ENCODE measurements at regions not wholly inside any gene's neighbourhood (a gene's known extent, or its start where the extent isn't known, plus 50 kb on each side); places are given as distances from the start of the nearest gene placed in this dataset.

DNA sequence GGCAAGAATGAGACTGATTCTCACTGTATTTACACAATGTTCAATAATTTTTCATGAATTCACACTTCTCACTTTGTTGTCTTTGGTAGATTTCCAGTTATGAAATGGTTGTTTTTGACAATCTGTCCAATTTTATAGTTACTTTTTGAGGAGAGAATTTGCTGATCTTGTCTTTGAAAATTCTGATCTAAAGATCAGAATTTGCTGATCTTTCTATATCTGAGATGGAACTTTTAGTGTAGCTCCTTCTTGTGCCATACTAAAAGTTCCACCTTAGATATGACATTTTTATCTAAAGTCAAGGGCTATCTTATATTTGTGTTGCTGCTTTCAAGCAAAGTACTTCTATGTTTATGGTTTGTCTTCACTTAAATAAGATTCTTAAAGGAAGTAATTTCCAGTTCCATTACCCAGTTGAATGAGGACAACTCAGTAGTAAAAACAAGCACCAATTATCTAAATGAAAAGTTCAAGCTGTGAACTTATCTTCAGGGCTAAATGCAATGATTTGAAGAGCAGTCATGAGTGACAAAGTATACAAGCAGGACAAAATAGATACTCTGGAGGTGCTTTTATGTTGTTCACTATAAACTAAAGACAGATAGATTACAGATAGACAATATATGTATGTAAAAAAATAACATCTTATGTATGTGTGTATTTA is 76.4 kb upstream of the FOXG1 start:
- no peak overlapping the region for H2AFZ ChIP-seq (ENCODE audit: low read length)
- H3K4me1 ChIP-seq (ENCODE audit: insufficient read depth, low read length) = no peaks in the 10 kb centered on the region
- no peaks in the 10 kb centered on the region for H3K9me3 ChIP-seq (ENCODE audit: low read depth, low read length)
- no peak overlapping the region for H3K4me3 ChIP-seq (ENCODE audit: insufficient read depth, low read length)
- no peaks in the 10 kb centered on the region for H3K36me3 ChIP-seq (ENCODE audit: insufficient read depth, low read length)
- no peak overlapping the region for H3K27ac ChIP-seq (ENCODE audit: low read depth, low read length)
- no peak for DNase-seq (ENCODE audit: insufficient read length, low spot score, missing footprints)
- H3K79me2 ChIP-seq (ENCODE audit: insufficient read depth, low read length) = no peaks in the 10 kb centered on the region
- no peaks in the 10 kb centered on the region for H3K27me3 ChIP-seq (ENCODE audit: insufficient read depth, low read length)
- TF ChIP-seq, protein P1, sequence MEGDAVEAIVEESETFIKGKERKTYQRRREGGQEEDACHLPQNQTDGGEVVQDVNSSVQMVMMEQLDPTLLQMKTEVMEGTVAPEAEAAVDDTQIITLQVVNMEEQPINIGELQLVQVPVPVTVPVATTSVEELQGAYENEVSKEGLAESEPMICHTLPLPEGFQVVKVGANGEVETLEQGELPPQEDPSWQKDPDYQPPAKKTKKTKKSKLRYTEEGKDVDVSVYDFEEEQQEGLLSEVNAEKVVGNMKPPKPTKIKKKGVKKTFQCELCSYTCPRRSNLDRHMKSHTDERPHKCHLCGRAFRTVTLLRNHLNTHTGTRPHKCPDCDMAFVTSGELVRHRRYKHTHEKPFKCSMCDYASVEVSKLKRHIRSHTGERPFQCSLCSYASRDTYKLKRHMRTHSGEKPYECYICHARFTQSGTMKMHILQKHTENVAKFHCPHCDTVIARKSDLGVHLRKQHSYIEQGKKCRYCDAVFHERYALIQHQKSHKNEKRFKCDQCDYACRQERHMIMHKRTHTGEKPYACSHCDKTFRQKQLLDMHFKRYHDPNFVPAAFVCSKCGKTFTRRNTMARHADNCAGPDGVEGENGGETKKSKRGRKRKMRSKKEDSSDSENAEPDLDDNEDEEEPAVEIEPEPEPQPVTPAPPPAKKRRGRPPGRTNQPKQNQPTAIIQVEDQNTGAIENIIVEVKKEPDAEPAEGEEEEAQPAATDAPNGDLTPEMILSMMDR (IDR thresholded peaks at IDR 0.05; ENCODE audit: extremely low read depth, low read depth, low read length) = no peak
- H4K20me1 ChIP-seq (ENCODE audit: insufficient read depth, low read length) = no peaks in the 10 kb centered on the region
- no peak overlapping the region for H3K4me2 ChIP-seq (ENCODE audit: insufficient read depth, low read length)

DNA sequence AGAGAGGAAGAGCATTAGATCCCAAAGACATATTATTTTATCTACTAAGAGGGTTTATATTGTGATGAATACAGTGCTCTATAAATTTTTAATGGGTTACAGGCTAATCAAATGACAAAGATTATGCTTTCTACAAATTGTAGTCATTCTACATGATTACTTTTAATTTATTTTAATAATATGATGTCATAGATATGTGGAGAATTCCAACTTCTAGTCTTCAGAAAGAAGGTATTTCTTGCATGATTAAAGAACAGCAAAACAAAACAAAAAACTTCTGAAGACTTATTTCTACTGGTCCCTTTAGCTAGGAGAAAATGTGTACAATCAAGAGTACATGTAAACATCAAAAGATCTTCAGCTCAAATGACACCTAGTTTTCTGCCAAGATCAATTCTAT is 71.5 kb upstream of the FOXG1 start:
- H3K4me2 ChIP-seq (ENCODE audit: insufficient read depth, low read length) = no peak overlapping the region
- no peaks in the 10 kb centered on the region for H3K79me2 ChIP-seq (ENCODE audit: insufficient read depth, low read length)
- no peaks in the 10 kb centered on the region for H3K9me3 ChIP-seq (ENCODE audit: low read depth, low read length)
- DNase-seq (ENCODE audit: insufficient read length, low spot score, missing footprints) = no peak
- TF ChIP-seq, protein P1 (IDR thresholded peaks at IDR 0.05; ENCODE audit: extremely low read depth, low read depth, low read length) = no peak
- H3K36me3 ChIP-seq (ENCODE audit: insufficient read depth, low read length) = no peaks in the 10 kb centered on the region
- H4K20me1 ChIP-seq (ENCODE audit: insufficient read depth, low read length) = no peaks in the 10 kb centered on the region
- H2AFZ ChIP-seq (ENCODE audit: low read length) = no peak overlapping the region
- H3K27ac ChIP-seq (ENCODE audit: low read depth, low read length) = no peak overlapping the region
- no peak overlapping the region for H3K4me3 ChIP-seq (ENCODE audit: insufficient read depth, low read length)
- H3K27me3 ChIP-seq (ENCODE audit: insufficient read depth, low read length) = no peaks in the 10 kb centered on the region
- H3K4me1 ChIP-seq (ENCODE audit: insufficient read depth, low read length) = no peaks in the 10 kb centered on the region

GRCh38 chr14:28701733-28702132 is 64.9 kb upstream of the FOXG1 start:
- H3K79me2 ChIP-seq (ENCODE audit: insufficient read depth, low read length) = no peaks in the 10 kb centered on the region
- no peaks in the 10 kb centered on the region for H3K4me1 ChIP-seq (ENCODE audit: insufficient read depth, low read length)
- TF ChIP-seq, protein P1 (IDR thresholded peaks at IDR 0.05; ENCODE audit: extremely low read depth, low read depth, low read length) = no peak
- H3K4me3 ChIP-seq (ENCODE audit: insufficient read depth, low read length) = no peak overlapping the region
- H2AFZ ChIP-seq (ENCODE audit: low read length) = no peak overlapping the region
- no peaks in the 10 kb centered on the region for H4K20me1 ChIP-seq (ENCODE audit: insufficient read depth, low read length)
- no peak for DNase-seq (ENCODE audit: insufficient read length, low spot score, missing footprints)
- no peak overlapping the region for H3K4me2 ChIP-seq (ENCODE audit: insufficient read depth, low read length)
- H3K36me3 ChIP-seq (ENCODE audit: insufficient read depth, low read length) = no peaks in the 10 kb centered on the region
- H3K27me3 ChIP-seq (ENCODE audit: insufficient read depth, low read length) = no peaks in the 10 kb centered on the region
- no peak overlapping the region for H3K27ac ChIP-seq (ENCODE audit: low read depth, low read length)
- H3K9me3 ChIP-seq (ENCODE audit: low read depth, low read length) = no peaks in the 10 kb centered on the region

GRCh38 chr14:28703482-28703881 is 63.1 kb upstream of the FOXG1 start:
- Histone ChIP-seq H3K79me2 (ENCODE audit: insufficient read depth, low read length) (no peaks in the 10 kb centered on the region), H3K4me2 (ENCODE audit: insufficient read depth, low read length) (no peak overlapping the region), H2AFZ (ENCODE audit: low read length) (no peak overlapping the region), H3K4me3 (ENCODE audit: insufficient read depth, low read length) (no peak overlapping the region), H3K27ac (ENCODE audit: low read depth, low read length) (no peak overlapping the region), H4K20me1 (ENCODE audit: insufficient read depth, low read length) (no peaks in the 10 kb centered on the region), H3K36me3 (ENCODE audit: insufficient read depth, low read length) (no peaks in the 10 kb centered on the region), H3K4me1 (ENCODE audit: insufficient read depth, low read length) (no peaks in the 10 kb centered on the region), H3K9me3 (ENCODE audit: low read depth, low read length) (no peaks in the 10 kb centered on the region), H3K27me3 (ENCODE audit: insufficient read depth, low read length) (no peaks in the 10 kb centered on the region)
- TF ChIP-seq, protein P1 (IDR thresholded peaks at IDR 0.05; ENCODE audit: extremely low read depth, low read depth, low read length) = no peak
- DNase-seq (ENCODE audit: insufficient read length, low spot score, missing footprints) = no peak
